Coronary artery (tissue), 2 donors: ENCODE measurements at regions not wholly inside any gene's neighbourhood (a gene's known extent, or its start where the extent isn't known, plus 50 kb on each side); places are given as distances from the start of the nearest gene placed in this dataset.

Experiments used
- DNase-seq: peaks from one replicate; pipeline ENCODE4 v3.0.0-alpha.2; 2017; ENCODE audit warnings: low spot score
- H3K27ac ChIP-seq, 2 donors: fragments of 200-600 bp; sonication (generic); one replicate each; pipeline ENCODE4 v1.5.1; 2016 to 2019
- H3K4me3 ChIP-seq: fragments of 200-600 bp; sonication (generic); 2 replicates; pipeline ENCODE4 v1.5.1; 2016; ENCODE audit warnings: mild to moderate bottlenecking, moderate library complexity
- TF ChIP-seq, protein P1 (sequence below): fragments of 200-600 bp; sonication (generic); IDR thresholded peaks from one replicate; pipeline ENCODE4 v1.5.1; 2019; ENCODE audit warnings: antibody characterized with exemption

DNA sequence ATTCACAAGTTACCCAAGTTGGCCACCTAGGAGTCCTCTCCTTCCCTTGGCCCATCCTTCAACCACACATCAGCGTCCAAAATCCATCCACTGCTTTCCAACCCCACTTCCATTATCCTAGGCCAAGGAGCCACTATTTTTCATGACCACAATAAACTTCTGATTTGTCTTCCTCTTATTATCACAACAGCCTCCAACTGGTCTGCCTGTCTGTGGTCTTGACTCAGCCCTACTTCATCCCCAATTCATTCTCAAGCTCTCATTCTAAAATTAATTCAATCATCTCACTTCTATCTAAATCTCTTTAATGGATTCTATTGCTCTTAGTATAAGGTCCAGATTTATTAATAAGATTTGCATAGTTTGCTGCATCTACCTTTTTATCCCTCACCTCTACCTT lies 189.0 kb upstream of the PRDM1 start:
- DNase-seq: no peak
- TF ChIP-seq, protein P1, sequence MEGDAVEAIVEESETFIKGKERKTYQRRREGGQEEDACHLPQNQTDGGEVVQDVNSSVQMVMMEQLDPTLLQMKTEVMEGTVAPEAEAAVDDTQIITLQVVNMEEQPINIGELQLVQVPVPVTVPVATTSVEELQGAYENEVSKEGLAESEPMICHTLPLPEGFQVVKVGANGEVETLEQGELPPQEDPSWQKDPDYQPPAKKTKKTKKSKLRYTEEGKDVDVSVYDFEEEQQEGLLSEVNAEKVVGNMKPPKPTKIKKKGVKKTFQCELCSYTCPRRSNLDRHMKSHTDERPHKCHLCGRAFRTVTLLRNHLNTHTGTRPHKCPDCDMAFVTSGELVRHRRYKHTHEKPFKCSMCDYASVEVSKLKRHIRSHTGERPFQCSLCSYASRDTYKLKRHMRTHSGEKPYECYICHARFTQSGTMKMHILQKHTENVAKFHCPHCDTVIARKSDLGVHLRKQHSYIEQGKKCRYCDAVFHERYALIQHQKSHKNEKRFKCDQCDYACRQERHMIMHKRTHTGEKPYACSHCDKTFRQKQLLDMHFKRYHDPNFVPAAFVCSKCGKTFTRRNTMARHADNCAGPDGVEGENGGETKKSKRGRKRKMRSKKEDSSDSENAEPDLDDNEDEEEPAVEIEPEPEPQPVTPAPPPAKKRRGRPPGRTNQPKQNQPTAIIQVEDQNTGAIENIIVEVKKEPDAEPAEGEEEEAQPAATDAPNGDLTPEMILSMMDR: no peak
- H3K4me3 ChIP-seq: no peak overlapping the region
- no peak overlapping the region for H3K27ac ChIP-seq

DNA sequence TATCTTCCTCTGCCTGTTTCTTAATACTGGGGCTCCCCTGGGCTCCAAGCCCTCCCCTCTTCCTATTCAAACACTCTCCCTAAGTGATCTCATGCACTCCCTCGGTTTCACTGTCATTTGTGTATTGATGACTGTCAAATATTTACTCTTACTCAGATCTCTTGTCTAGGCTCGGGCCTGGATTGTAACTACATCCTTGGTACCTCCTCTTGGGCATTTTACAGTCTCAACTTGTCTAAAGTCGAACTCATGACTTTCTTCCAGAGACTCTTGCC lies 189.4 kb upstream of the PRDM1 start:
- TF ChIP-seq, protein P1: no peak
- no peak for DNase-seq
- Histone ChIP-seq H3K27ac (no peak overlapping the region), H3K4me3 (no peak overlapping the region)

DNA sequence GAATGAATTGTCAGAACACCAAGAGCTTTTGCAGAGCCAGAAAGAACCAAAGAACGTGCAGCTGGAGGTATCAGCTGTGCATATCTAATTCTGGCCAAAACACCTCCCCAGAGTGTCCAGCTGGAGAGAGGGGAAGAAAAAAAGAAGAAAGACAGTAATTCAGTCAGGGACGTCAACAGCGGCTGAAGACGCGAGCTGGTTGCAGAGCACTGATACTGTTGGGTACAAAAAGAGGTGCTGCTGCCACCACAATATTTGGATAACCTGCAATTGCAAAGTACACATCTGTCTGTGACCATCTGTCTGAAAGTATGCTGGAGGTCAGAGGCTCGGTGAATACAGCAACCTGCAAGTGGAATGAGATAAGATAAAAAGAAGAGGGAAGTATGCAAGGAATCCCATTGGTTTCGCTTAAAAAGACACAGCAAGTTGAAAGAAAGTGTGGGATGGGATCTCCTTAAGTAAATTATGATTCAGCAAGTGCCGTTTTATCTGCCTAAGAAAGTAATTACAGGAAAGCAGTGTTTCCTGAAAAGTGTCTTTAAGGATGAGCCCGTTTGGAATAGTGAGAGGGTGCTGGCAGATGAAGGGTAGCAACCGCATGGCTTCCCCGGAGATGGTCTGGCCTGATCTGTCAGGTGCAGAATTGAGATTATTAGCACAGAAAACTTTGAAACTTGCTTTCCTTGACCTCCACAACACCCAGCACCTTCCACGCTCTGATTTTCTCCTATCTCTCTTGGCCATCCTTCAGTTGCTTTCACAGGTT lies 189.9 kb upstream of the PRDM1 start:
- TF ChIP-seq, protein P1: no peak

DNA sequence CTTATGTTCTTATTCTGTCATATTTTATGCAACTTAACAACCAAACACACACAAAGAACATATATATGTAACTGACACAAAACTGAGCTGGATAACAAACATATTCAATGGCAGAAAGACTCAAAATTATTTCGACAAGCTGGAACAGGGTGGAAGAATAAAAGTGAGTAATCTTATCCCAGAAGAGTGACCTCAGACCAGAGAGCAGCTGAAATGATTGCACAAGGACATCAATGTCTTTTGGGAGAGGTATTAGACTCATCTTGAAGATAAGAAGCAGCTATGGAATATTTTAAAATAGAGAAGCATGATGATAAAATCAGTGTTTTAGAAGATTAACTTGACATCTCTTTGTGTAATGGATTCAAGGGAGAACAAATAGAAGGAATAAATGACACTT lies 191.6 kb upstream of the PRDM1 start:
- TF ChIP-seq, protein P1: no peak

More for the DNA sequence above, 189.9 kb upstream of the PRDM1 start:
- no peak overlapping the region for H3K27ac ChIP-seq
- DNase-seq: no peak
- no peak overlapping the region for H3K4me3 ChIP-seq

DNA sequence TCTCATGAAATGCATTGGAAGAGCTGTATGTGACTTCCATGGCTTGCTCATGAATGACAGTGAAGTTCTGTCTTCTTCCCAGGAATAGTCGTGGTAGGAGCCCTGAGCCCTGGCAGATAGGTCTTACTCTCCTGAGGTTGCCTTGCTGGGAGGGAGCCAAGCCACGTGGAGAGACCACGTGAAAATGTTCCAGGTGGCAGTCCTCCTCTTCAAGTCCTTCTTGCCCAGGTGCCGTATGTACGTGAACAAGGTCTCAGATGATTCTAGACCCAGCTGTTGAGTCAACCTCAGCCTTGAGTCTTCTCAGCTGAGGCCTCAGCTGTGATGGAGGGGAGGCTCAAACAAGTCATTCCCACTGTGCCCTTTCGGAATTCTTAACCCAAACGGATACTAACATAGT lies 192.4 kb upstream of the PRDM1 start:
- TF ChIP-seq, protein P1: no peak
- no peak for DNase-seq
- Histone ChIP-seq H3K4me3 (no peak overlapping the region), H3K27ac (no peak overlapping the region)

More for the DNA sequence above, 191.6 kb upstream of the PRDM1 start:
- Histone ChIP-seq H3K27ac (no peak overlapping the region), H3K4me3 (no peak overlapping the region)
- no peak for DNase-seq

DNA sequence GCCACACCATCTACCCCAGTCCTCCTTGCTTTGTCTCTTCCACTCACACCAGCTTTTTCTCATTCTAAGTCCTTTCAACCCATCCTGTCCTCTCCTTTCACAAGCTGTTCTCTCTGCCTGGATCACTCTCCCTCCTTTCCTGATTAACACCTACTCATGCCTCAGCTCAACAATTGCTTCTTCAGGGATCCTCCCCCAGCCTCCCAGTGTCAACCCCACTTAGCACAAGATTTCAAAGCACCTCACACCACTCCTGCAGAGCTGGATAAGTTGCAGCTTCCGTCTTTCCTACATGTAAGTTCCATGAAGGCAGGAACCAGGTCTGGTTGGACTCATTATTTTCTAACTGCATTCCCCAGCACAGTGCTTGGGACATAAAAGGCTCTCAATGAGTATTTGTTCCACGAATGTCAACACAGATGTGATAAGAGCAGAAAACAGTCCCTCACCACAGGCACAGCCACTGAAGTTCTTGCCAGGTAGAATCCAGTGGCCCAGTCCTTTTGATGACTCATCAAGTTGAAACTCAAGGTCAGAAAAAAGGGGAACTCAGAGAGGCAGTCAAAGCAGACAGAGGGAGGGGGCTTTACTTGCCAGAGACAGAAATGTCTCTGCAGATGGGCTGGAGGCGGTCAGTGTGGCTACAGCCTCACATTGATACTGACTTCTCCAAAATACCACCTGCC lies 193.4 kb upstream of the PRDM1 start:
- DNase-seq: no peak
- TF ChIP-seq, protein P1: no peak
- H3K4me3 ChIP-seq: no peak overlapping the region
- no peak overlapping the region for H3K27ac ChIP-seq
